SK-N-SH treated with all-trans-retinoic acid at 6 μM for 48 hours (cell line): ENCODE measurements at regions not wholly inside any gene's neighbourhood (a gene's known extent, or its start where the extent isn't known, plus 50 kb on each side); places are given as distances from the start of the nearest gene placed in this dataset.

Experiments used
- ARNTL ChIP-seq: fragments of 450-650 bp; formaldehyde crosslinking; IDR thresholded peaks from 2 replicates; pipeline ENCODE4 v1.5.0; 2020; ENCODE audit warnings: low read depth, mild to moderate bottlenecking, moderate library complexity, borderline replicate concordance
- CREB5 ChIP-seq: fragments of 250-450 bp; sonication (Bioruptor Pico); IDR thresholded peaks from 2 replicates; pipeline ENCODE4 v1.5.1; 2020; ENCODE audit warnings: low read depth, mild to moderate bottlenecking, moderate library complexity
- CSRNP3 ChIP-seq: fragments of 250-450 bp; sonication (Bioruptor Pico); IDR thresholded peaks from 2 replicates; pipeline ENCODE4 v1.5.1; 2021; ENCODE audit warnings: mild to moderate bottlenecking, moderate library complexity
- ISL1 ChIP-seq: fragments of 250-450 bp; sonication (Bioruptor Pico); IDR thresholded peaks from 2 replicates; pipeline ENCODE4 v2.1.2; 2022; ENCODE audit warnings: mild to moderate bottlenecking, moderate library complexity
- PATZ1 ChIP-seq: fragments of 250-450 bp; sonication (Bioruptor Pico); IDR thresholded peaks from 2 replicates; pipeline ENCODE4 v1.8.0; 2020; ENCODE audit warnings: mild to moderate bottlenecking, moderate library complexity, borderline replicate concordance
- ZFP3 ChIP-seq: fragments of 250-450 bp; sonication (Bioruptor Pico); IDR thresholded peaks from 2 replicates; pipeline ENCODE4 v1.5.0; 2020; ENCODE audit warnings: mild to moderate bottlenecking, moderate library complexity

- no peak for TF ChIP-seq CSRNP3 (CRISPR knock-in tag)
- no peak for TF ChIP-seq ZFP3 (CRISPR knock-in tag)
- TF ChIP-seq ARNTL (CRISPR knock-in tag): no peak
- no peak for TF ChIP-seq PATZ1 (CRISPR knock-in tag)
- no peak for TF ChIP-seq ISL1 (CRISPR knock-in tag)
- no peak for TF ChIP-seq CREB5
These were observed 587.5 kb downstream of the GLRX3 start for GRCh38 chr10:130723704-130724103.
